ENCODE measurements at regions not wholly inside any gene's neighbourhood (a gene's known extent, or its start where the extent isn't known, plus 50 kb on each side); places are given as distances from the start of the nearest gene placed in this dataset.

DNA sequence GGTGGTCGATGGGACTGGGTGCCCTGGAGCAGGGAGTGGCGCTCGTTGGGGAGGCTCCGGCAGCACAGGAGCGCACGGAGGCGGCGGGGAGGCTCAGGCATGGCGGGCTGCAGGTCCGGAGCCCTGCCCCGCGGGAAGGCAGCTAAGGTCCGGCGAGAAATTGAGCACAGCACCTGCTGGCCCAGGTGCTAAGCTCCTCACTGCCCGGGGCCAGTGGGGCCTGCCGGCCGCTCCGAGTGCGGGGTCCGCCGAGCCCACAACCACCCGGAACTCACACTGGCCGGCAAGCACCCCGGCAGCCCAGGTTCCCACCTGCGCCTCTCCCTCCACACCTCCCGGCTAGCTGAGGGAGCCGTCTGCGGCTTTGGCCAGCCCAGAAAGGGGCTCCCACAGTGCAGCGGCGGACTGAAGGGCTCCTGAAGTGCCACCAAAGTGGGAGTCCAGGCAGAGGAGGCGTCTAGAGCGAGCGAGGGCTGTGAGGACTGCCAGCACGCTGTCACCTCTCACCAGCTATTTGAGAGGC, 88.8 kb upstream of the EEF2KMT start:
- CTCF ChIA-PET (ENCODE audit: unreplicated experiment): no interaction called here
- DNase-seq (ENCODE audit: low spot score): no peak
- POLR2A ChIA-PET: no interaction called here
- TF ChIP-seq, protein P1, sequence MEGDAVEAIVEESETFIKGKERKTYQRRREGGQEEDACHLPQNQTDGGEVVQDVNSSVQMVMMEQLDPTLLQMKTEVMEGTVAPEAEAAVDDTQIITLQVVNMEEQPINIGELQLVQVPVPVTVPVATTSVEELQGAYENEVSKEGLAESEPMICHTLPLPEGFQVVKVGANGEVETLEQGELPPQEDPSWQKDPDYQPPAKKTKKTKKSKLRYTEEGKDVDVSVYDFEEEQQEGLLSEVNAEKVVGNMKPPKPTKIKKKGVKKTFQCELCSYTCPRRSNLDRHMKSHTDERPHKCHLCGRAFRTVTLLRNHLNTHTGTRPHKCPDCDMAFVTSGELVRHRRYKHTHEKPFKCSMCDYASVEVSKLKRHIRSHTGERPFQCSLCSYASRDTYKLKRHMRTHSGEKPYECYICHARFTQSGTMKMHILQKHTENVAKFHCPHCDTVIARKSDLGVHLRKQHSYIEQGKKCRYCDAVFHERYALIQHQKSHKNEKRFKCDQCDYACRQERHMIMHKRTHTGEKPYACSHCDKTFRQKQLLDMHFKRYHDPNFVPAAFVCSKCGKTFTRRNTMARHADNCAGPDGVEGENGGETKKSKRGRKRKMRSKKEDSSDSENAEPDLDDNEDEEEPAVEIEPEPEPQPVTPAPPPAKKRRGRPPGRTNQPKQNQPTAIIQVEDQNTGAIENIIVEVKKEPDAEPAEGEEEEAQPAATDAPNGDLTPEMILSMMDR (conservative IDR thresholded peaks at IDR 0.05; ENCODE audit: low read length): no peak
- no peak for TF ChIP-seq EZH2phosphoT487 (IDR thresholded peaks at IDR 0.05; ENCODE audit: borderline replicate concordance, low read depth, low read length)
- no TSS peak for BruUV-seq (replicated peaks)
- H3K27ac ChIP-seq (ENCODE audit: low read depth, low read length, poor library complexity, severe bottlenecking): no peak overlapping the region
- H3K36me3 ChIP-seq (ENCODE audit: insufficient read depth, low read length): no peaks in the 10 kb centered on the region
- intact Hi-C loops (cut with micrococcal nuclease; ENCODE audit: unreplicated experiment): no loop called here
- H3K4me1 ChIP-seq (ENCODE audit: insufficient read depth, low read length, poor library complexity, severe bottlenecking): no peaks in the 10 kb centered on the region
- no peak overlapping the region for H2AFZ ChIP-seq (ENCODE audit: low read length)
- no peaks in the 10 kb centered on the region for H3K79me2 ChIP-seq (ENCODE audit: insufficient read depth, low read depth, low read length)
- H3K9me3 ChIP-seq (ENCODE audit: low read length): no peaks in the 10 kb centered on the region
- H3K9me2 ChIP-seq (ENCODE audit: insufficient read depth, low read length): no peaks in the 10 kb centered on the region
- H3K4me2 ChIP-seq (ENCODE audit: low read length): no peak overlapping the region
- no peak overlapping the region for H3K4me3 ChIP-seq (ENCODE audit: low read depth, low read length, poor library complexity, severe bottlenecking)
- no peaks in the 10 kb centered on the region for H4K20me1 ChIP-seq (ENCODE audit: insufficient read depth, low read length)

DNA sequence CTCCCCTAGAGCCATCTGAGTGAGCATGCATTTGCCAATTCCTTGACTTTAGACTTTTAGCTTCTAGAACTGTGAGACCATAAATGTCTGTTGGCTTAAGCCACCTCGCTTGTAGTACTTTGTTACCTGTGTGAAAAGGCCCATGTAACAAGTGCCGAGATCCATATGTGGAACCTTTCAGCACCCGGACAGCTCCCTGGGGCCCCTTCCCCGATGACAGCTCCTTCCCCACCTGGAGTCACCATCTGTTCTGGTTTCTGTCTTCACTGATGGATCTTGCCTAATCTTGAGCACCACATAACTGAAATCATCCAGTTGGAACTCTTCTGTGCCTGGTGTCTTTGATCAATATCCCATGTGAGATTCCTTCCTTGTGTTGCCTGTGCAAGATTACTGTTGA, 78.9 kb upstream of the EEF2KMT start:
- CTCF ChIA-PET (ENCODE audit: unreplicated experiment): no interaction called here
- POLR2A ChIA-PET: no interaction called here
- no peaks in the 10 kb centered on the region for H3K4me1 ChIP-seq (ENCODE audit: insufficient read depth, low read length, poor library complexity, severe bottlenecking)
- no peaks in the 10 kb centered on the region for H4K20me1 ChIP-seq (ENCODE audit: insufficient read depth, low read length)
- H3K79me2 ChIP-seq (ENCODE audit: insufficient read depth, low read depth, low read length): no peaks in the 10 kb centered on the region
- TF ChIP-seq EZH2phosphoT487 (IDR thresholded peaks at IDR 0.05; ENCODE audit: borderline replicate concordance, low read depth, low read length): no peak
- TF ChIP-seq, protein P1 (conservative IDR thresholded peaks at IDR 0.05; ENCODE audit: low read length): no peak
- H3K4me2 ChIP-seq (ENCODE audit: low read length): no peak overlapping the region
- no peaks in the 10 kb centered on the region for H3K36me3 ChIP-seq (ENCODE audit: insufficient read depth, low read length)
- no peaks in the 10 kb centered on the region for H3K9me2 ChIP-seq (ENCODE audit: insufficient read depth, low read length)
- DNase-seq (ENCODE audit: low spot score): no peak
- no peak overlapping the region for H2AFZ ChIP-seq (ENCODE audit: low read length)
- intact Hi-C loops (cut with micrococcal nuclease; ENCODE audit: unreplicated experiment): no loop called here
- H3K4me3 ChIP-seq (ENCODE audit: low read depth, low read length, poor library complexity, severe bottlenecking): no peak overlapping the region
- H3K9me3 ChIP-seq (ENCODE audit: low read length): no peaks in the 10 kb centered on the region
- H3K27ac ChIP-seq (ENCODE audit: low read depth, low read length, poor library complexity, severe bottlenecking): no peak overlapping the region
- no TSS peak for BruUV-seq (replicated peaks)

DNA sequence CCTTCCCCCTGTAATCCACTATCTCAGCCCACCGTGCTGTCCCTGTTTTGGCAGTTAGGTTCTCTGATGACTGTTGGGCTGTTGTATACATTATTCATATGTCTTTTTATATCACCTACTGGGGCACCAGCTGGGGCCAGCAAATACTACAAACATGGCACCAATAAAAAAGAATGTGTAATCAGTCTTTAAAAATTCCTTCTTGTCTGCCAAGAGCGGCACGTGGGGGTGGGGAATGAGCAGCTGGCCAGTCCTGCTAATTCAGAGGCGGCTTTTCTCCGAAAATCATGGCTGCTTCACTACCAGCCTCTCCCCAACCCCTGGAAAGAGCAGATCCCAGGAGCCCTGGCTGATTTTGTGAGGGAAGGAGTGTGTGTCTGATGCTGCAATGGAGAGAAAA, 77.7 kb upstream of the EEF2KMT start:
- Histone ChIP-seq H3K79me2 (ENCODE audit: insufficient read depth, low read depth, low read length) (no peaks in the 10 kb centered on the region), H3K27ac (ENCODE audit: low read depth, low read length, poor library complexity, severe bottlenecking) (no peak overlapping the region), H3K4me3 (ENCODE audit: low read depth, low read length, poor library complexity, severe bottlenecking) (no peak overlapping the region), H4K20me1 (ENCODE audit: insufficient read depth, low read length) (no peaks in the 10 kb centered on the region), H2AFZ (ENCODE audit: low read length) (no peak overlapping the region), H3K9me3 (ENCODE audit: low read length) (no peaks in the 10 kb centered on the region), H3K36me3 (ENCODE audit: insufficient read depth, low read length) (no peaks in the 10 kb centered on the region), H3K4me2 (ENCODE audit: low read length) (no peak overlapping the region), H3K9me2 (ENCODE audit: insufficient read depth, low read length) (no peaks in the 10 kb centered on the region), H3K4me1 (ENCODE audit: insufficient read depth, low read length, poor library complexity, severe bottlenecking) (no peaks in the 10 kb centered on the region)
- ChIA-PET CTCF (ENCODE audit: unreplicated experiment) (no interaction called here), POLR2A (no interaction called here)
- intact Hi-C loops (cut with micrococcal nuclease; ENCODE audit: unreplicated experiment): no loop called here
- TF ChIP-seq EZH2phosphoT487 (IDR thresholded peaks at IDR 0.05; ENCODE audit: borderline replicate concordance, low read depth, low read length): no peak
- TF ChIP-seq, protein P1 (conservative IDR thresholded peaks at IDR 0.05; ENCODE audit: low read length): no peak
- DNase-seq (ENCODE audit: low spot score): no peak
- BruUV-seq (replicated peaks): no TSS peak
